DMS 273 (cell line): ENCODE measurements at regions not wholly inside any gene's neighbourhood (a gene's known extent, or its start where the extent isn't known, plus 50 kb on each side); places are given as distances from the start of the nearest gene placed in this dataset.
A peak's percentile ranks its signal among the peaks of the same experiment; 100 is the strongest.

Experiments used
- DNase-seq: peaks from one replicate; lab custom pipeline; 2025; ENCODE audit not compliant: unreplicated experiment; lab: John Stamatoyannopoulos, UW

DNA sequence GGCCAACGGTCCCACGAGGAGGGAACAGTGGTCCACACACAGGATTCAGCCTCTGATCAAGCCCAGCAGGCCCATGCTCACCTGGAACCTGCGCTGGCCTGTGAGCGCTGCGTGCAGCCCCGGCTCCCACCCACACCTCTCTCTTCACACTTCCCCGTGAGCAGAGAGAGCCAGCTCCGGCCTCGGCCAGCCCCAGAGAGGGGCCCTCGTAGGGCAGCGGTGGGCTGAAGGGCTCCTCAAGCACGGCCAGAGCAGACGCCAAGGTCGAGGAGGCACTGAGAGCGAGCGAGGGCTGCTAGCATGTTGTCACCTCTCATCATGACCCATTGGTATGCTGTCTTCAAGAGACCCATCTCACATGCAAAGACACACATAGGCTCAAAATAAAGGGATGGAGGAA lies 83.0 kb upstream of the FMR1 start:
- DNase-seq, result no peak

DNA sequence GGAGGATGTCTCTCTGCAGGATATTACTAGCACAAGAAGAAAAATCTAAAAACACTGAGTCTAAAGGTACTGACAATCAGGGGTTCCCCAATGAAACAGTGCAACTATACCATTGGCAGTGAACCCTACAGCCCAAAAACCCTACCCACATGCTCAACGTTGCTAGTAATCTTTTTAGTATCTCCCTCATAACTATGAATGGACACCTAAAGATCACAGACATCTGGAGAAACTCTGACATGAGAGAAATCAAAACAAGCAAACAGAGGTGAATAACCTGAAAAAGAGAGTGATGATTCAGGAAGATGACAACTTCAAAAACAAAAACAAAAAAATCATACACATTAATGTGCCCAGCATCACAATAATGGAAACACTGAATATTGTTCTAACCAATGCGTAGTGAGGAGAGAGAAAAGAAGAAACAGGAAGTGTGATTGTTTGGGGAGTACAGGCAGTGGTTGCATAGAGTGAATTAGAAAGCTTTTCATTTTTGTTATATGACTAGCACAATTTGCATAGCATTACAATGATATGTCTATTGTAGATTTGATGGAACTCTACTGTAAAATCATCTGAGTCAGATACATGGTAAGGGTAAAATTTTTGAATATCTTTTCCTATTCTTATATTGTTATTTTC lies 78.9 kb upstream of the FMR1 start:
- no peak for DNase-seq

GRCh38 chrX:147838465-147839131 lies 73.1 kb upstream of the FMR1 start:
- DNase-seq, result peak; percentile 51

GRCh38 chrX:147846676-147847075 lies 65.0 kb upstream of the FMR1 start:
- no peak for DNase-seq

- DNase-seq, result no peak
Measured at GRCh38 chrX:147847999-147848398, 63.7 kb upstream of the FMR1 start.

DNA sequence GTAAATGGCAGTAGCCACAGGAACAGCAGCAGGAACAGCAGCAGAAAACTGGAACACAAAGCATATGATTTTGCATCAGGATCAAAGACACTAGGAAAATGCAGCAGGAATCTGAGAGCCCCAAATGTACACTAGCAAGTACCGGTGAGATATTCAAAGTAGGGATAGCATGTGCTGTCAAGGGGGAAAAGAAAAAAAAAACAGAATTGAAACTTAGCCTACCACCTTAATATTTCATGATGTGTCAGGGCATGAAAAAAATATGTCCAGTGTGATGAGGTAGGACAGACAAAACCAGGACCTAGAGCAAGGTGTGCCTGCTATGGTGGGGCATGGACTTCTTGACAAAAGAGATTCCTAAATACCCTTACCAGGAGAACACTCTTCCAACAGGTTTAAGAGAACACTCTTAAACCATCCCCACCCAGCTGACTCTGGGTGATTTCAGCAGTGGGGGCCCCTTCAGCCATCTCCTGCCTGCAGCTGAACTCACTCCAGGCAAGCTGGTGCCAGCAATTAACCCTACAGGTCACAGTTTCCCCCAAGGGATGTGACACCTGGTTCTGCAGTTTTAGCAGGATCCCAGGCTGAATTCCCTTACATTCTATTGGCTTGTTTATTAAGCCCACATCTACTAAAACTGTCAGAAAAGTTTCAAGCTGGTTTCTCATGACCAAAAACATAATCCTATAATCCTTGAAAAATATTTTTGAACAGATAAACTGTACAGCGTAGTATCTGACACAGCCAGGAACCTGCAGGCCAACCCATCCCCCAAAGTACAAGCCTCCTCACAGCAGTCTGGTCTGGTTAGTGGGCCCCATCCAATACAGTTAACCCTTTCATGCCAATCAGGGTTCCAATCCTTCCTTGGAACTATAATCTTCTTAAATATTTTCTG lies 62.9 kb upstream of the FMR1 start:
- no peak for DNase-seq

- no peak for DNase-seq
Measured at GRCh38 chrX:147850875-147851274, 60.8 kb upstream of the FMR1 start.

GRCh38 chrX:147853701-147854100 lies 58.0 kb upstream of the FMR1 start:
- DNase-seq, result peak; percentile 3

DNA sequence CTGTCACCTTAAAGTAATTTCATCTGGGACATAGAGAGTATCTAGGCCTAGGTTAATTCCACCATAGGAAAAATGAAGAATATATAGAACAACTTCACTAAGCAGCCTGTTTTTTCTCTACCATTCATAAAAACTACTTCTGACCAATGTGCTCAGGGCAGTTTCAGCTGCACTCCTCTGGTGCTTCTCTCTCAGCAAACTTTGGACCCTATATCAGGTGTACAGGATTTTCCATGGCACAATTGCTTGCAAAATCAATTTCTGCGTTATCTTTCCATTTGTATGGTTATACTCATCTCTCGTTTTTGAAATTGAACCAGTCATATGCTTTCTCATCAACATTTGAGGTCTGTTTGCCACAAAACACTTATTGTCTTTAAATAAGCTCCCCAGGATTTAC lies 52.1 kb upstream of the FMR1 start:
- DNase-seq, result no peak
